Effector memory CD4-positive, alpha-beta T cell (primary cell): ENCODE measurements at regions not wholly inside any gene's neighbourhood (a gene's known extent, or its start where the extent isn't known, plus 50 kb on each side); places are given as distances from the start of the nearest gene placed in this dataset.

Experiments used
- DNase-seq, 3 donors: peaks; one replicate each; pipeline ENCODE4 v3.0.0-alpha.2; 2020
- H3K27ac ChIP-seq: 2 replicates; pipeline ENCODE4 v1.7.0; 2013; ENCODE audit warnings: mild to moderate bottlenecking, low read length, moderate library complexity; ENCODE audit not compliant: insufficient read depth, poor library complexity, severe bottlenecking
- H3K27me3 ChIP-seq: replicated peaks from 2 replicates; pipeline ENCODE4 v1.7.0; 2013; ENCODE audit warnings: mild to moderate bottlenecking, low read length; ENCODE audit not compliant: insufficient read depth, control insufficient read depth, poor library complexity, severe bottlenecking
- H3K36me3 ChIP-seq: 2 replicates; pipeline ENCODE4 v1.7.0; 2013; ENCODE audit warnings: mild to moderate bottlenecking, low read length, moderate library complexity; ENCODE audit not compliant: control insufficient read depth, insufficient read depth
- H3K4me1 ChIP-seq: 2 replicates; pipeline ENCODE4 v1.7.0; 2013; ENCODE audit warnings: low read length, mild to moderate bottlenecking; ENCODE audit not compliant: control insufficient read depth, insufficient read depth, poor library complexity, severe bottlenecking
- H3K4me3 ChIP-seq: 2 replicates; pipeline ENCODE4 v1.7.0; 2013; ENCODE audit warnings: low read length, low read depth, mild to moderate bottlenecking; ENCODE audit not compliant: insufficient read depth, poor library complexity, severe bottlenecking
- H3K9me3 ChIP-seq: 2 replicates; pipeline ENCODE4 v1.7.0; 2013; ENCODE audit warnings: mild to moderate bottlenecking, low read length, moderate library complexity; ENCODE audit not compliant: control insufficient read depth

- H3K36me3 ChIP-seq: no peaks in the 10 kb centered on the region
Measured at GRCh38 chr5:136714286-136714685, 348.9 kb upstream of the TRPC7 start.

GRCh38 chr5:136712628-136713027, 347.3 kb upstream of the TRPC7 start:
- Histone ChIP-seq H3K4me3 (no peak overlapping the region), H3K27ac (no peak overlapping the region), H3K4me1 (no peaks in the 10 kb centered on the region), H3K36me3 (no peaks in the 10 kb centered on the region), H3K9me3 (no peaks in the 10 kb centered on the region), H3K27me3 (no peaks in the 10 kb centered on the region)
- no peak for DNase-seq

More at GRCh38 chr5:136714286-136714685, 348.9 kb upstream of the TRPC7 start:
- Histone ChIP-seq H3K9me3 (no peaks in the 10 kb centered on the region), H3K27me3 (no peaks in the 10 kb centered on the region), H3K4me1 (no peaks in the 10 kb centered on the region), H3K27ac (no peak overlapping the region), H3K4me3 (no peak overlapping the region)
- no peak for DNase-seq

GRCh38 chr5:136710834-136711233, 345.5 kb upstream of the TRPC7 start:
- Histone ChIP-seq H3K9me3 (no peaks in the 10 kb centered on the region), H3K27ac (no peak overlapping the region), H3K36me3 (no peaks in the 10 kb centered on the region), H3K4me3 (no peak overlapping the region), H3K27me3 (no peaks in the 10 kb centered on the region), H3K4me1 (no peaks in the 10 kb centered on the region)
- DNase-seq: no peak

GRCh38 chr5:136703706-136704105, 338.4 kb upstream of the TRPC7 start:
- no peaks in the 10 kb centered on the region for H3K36me3 ChIP-seq
- DNase-seq: no peak
- no peaks in the 10 kb centered on the region for H3K9me3 ChIP-seq

GRCh38 chr5:136703036-136703435, 337.7 kb upstream of the TRPC7 start:
- no peaks in the 10 kb centered on the region for H3K9me3 ChIP-seq
- no peak overlapping the region for H3K27ac ChIP-seq
- H3K36me3 ChIP-seq: no peaks in the 10 kb centered on the region
- no peak overlapping the region for H3K4me3 ChIP-seq
- no peaks in the 10 kb centered on the region for H3K4me1 ChIP-seq
- no peaks in the 10 kb centered on the region for H3K27me3 ChIP-seq
- no peak for DNase-seq

More at GRCh38 chr5:136703706-136704105, 338.4 kb upstream of the TRPC7 start:
- Histone ChIP-seq H3K4me1 (no peaks in the 10 kb centered on the region), H3K4me3 (no peak overlapping the region), H3K27me3 (no peaks in the 10 kb centered on the region), H3K27ac (no peak overlapping the region)

GRCh38 chr5:136701191-136701590, 335.8 kb upstream of the TRPC7 start:
- H3K36me3 ChIP-seq: no peaks in the 10 kb centered on the region

GRCh38 chr5:136699651-136700050, 334.3 kb upstream of the TRPC7 start:
- H3K36me3 ChIP-seq: no peaks in the 10 kb centered on the region
- H3K27me3 ChIP-seq: no peaks in the 10 kb centered on the region
- no peaks in the 10 kb centered on the region for H3K9me3 ChIP-seq
- no peak overlapping the region for H3K27ac ChIP-seq
- H3K4me1 ChIP-seq: no peaks in the 10 kb centered on the region
- DNase-seq: no peak
- no peak overlapping the region for H3K4me3 ChIP-seq

More at GRCh38 chr5:136701191-136701590, 335.8 kb upstream of the TRPC7 start:
- Histone ChIP-seq H3K27ac (no peak overlapping the region), H3K9me3 (no peaks in the 10 kb centered on the region), H3K27me3 (no peaks in the 10 kb centered on the region), H3K4me3 (no peak overlapping the region), H3K4me1 (no peaks in the 10 kb centered on the region)
- DNase-seq: no peak

- no peak overlapping the region for H3K27ac ChIP-seq
- no peak overlapping the region for H3K4me3 ChIP-seq
- no peak for DNase-seq
- H3K27me3 ChIP-seq: no peaks in the 10 kb centered on the region
- H3K9me3 ChIP-seq: no peaks in the 10 kb centered on the region
- H3K4me1 ChIP-seq: no peaks in the 10 kb centered on the region
- H3K36me3 ChIP-seq: no peaks in the 10 kb centered on the region
Measured at GRCh38 chr5:136698970-136699369, 333.6 kb upstream of the TRPC7 start.

GRCh38 chr5:136694258-136694657, 328.9 kb upstream of the TRPC7 start:
- no peaks in the 10 kb centered on the region for H3K9me3 ChIP-seq
- DNase-seq: no peak
- H3K36me3 ChIP-seq: no peaks in the 10 kb centered on the region
- H3K27ac ChIP-seq: no peak overlapping the region
- H3K27me3 ChIP-seq: no peaks in the 10 kb centered on the region
- H3K4me1 ChIP-seq: no peaks in the 10 kb centered on the region
- no peak overlapping the region for H3K4me3 ChIP-seq

GRCh38 chr5:136689552-136689951, 324.2 kb upstream of the TRPC7 start:
- H3K27me3 ChIP-seq: no peaks in the 10 kb centered on the region
- no peak overlapping the region for H3K27ac ChIP-seq
- DNase-seq: no peak
- H3K36me3 ChIP-seq: no peaks in the 10 kb centered on the region
- no peak overlapping the region for H3K4me3 ChIP-seq
- no peaks in the 10 kb centered on the region for H3K9me3 ChIP-seq
- H3K4me1 ChIP-seq: no peaks in the 10 kb centered on the region
